HG03103 (cell line): ENCODE measurements at regions not wholly inside any gene's neighbourhood (a gene's known extent, or its start where the extent isn't known, plus 50 kb on each side); places are given as distances from the start of the nearest gene placed in this dataset.
"Not testable (repeated sequence)": the region's sequence is repeated elsewhere in the genome, so short reads cannot be mapped to it uniquely, and the experiment has no call there.

Experiments used
- ATAC-seq: cut with Tn5 transposase; IDR thresholded peaks from one replicate; pipeline ENCODE4 v1.9.1; 2021; ENCODE audit warnings: low read depth; ENCODE audit not compliant: unreplicated experiment

- ATAC-seq, result no peak
Observed at GRCh38 chr21:14058566-14058965, 152.2 kb downstream of the LIPI start.

- ATAC-seq, result not testable (repeated sequence)
Observed at GRCh38 chr21:14057841-14058481, 152.8 kb downstream of the LIPI start.

DNA sequence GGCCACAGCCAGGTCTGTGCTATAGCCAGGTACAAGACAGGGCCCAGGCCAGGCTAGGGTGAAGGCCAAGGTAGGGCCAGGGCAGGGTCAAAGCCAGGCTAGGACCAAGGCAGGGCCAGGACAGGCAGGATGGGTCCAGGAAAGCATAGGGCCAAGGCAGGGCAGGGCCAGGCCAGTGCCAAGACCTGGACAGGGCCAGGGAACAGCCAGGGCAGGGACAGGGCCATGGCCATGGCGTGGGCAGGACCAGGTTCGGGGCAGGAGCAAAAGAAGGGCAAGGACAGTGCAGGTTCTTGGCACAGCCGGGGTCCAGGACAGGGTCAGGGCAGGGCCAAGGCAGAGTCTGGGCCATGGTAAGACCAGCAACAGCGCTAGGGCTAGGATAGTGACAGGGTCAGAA is 153.4 kb downstream of the LIPI start:
- no peak for ATAC-seq

DNA sequence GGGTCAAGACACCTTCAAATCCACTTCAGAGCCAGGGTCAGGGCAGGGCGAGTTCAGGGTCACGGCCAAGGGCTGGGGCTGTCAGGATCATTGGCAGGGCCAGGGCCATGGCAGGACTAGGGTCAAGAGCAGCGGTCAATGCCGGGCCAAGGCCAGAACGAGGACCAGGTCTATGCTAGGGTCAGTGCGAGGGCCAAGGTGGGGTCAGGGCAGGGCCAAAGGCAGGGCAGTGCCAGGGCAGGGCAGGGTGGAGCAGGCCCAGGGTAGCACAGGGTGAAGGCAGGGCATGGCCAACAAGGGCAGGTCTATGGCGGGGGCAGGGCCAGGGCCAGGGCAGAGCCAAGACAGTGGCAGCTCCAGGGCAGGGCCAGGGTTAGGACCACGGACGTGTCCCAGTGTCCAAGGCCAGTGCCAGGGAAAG is 154.0 kb downstream of the LIPI start:
- ATAC-seq, result no peak

- not testable (repeated sequence) for ATAC-seq
Observed at GRCh38 chr21:14055746-14056515, 154.8 kb downstream of the LIPI start.

DNA sequence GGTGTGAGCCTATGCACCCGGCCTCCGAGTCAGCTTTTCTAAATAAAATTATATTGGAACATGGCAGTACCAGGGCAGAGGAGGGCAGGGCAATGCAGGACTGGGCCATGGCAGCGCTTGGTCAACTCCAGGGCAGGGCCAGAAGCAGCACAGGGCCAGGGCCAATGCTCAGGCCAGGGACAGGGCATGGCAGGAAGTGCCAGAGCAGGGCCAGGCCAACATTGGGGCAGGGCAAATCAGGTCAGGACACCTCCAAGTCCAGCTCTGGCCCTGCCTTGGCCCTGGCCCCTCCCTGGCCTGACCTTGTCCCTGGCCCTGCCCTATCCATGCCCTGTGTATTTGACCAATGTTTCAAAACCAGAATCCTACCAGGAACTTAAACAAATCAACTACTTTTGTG is 156.1 kb downstream of the LIPI start:
- ATAC-seq, result no peak

DNA sequence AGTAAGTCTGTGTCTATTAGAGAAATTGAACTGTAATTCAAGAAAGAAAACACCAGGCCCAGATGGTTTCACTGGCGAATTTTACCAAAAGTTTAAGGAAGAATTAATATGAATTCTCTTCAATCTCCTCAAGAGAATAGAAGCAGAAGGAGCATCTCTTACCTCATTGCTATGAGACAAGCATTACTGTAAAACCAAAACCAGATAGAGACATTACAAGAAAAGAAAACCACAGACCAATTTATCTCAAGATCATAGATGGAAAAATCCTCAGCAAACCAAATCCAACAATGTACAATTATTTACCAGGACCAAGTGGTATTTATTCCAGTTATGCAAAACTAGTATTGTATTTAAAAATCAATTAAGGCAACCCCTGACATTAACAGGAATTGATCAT is 160.6 kb downstream of the LIPI start:
- no peak for ATAC-seq

GRCh38 chr21:14046401-14046800 is 164.4 kb downstream of the LIPI start:
- no peak for ATAC-seq

DNA sequence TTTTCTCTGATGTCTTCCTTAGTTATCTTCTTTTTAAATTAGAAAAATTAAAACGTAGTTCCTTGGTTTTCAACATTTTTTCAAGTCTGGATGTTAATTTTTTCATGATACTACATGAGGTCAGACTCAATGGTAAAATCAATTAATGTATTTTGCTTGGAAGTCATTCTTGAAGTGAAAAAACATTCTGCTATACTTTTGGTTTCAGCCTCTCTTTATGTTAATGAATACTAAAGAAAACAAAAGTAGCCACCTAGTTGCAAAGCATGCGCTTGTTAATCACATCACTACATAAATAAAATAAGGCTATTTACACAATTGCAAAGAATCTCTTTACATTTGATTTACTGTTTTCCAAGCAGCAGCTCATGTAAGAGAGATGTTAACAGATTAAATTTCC is 170.4 kb downstream of the LIPI start:
- ATAC-seq, result no peak

- ATAC-seq, result not testable (repeated sequence)
Observed at GRCh38 chr21:14028619-14029018, 182.1 kb downstream of the LIPI start.

DNA sequence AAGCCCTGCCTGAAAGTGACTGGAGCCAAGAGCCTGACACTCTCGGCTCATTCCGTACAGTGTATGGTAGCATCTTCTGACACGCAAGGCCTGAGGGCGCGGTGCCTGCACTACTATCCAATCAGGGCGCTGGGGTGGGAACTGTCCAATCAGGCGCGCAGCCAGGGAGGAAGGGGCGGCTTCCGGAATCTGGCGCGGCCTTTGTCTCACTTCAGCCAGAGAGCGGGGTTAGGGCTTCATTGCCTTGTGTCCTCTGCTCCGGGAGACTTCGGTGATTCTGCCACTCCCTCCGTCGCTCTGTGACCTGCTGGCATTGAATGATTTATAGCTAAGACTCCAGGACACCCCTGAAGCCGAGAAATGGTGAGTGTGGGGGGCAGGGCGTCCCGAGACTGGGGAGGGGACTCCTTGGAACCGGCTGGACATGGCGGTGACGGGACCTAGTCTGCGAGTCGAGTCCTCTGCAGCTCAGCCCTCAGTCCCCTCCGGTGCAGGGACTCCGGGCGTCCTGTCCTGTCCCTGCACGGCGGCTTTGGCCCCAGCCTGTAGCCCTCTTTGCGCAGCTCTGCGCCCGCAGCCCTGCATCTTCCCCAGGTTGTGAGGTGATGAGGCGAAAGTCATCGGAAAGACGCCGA is 183.4 kb downstream of the LIPI start:
- ATAC-seq, result peak; percentile 100

- ATAC-seq, result not testable (repeated sequence)
Observed at GRCh38 chr21:14020108-14020507, 190.6 kb downstream of the LIPI start.

DNA sequence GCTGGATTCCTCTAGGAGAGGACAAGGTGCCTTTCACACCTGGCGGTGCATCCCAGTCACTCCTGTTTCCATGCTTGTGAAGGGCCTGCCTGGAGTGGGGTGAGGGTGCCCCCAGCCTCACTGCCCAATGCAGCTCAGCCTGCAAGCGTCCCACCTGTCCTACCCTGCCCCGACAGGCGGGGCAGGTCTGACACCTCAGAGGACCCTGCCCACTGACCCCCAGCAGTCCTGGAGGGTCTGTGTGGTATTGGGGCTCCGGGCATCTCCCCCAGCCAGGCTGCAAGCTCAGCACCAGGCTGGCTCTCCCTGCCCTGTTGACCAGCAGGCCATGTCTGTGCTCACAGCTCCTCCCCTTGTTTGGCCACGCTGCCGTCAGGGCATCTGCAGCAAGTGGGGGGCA is 194.9 kb downstream of the LIPI start:
- ATAC-seq, result not testable (repeated sequence)

- ATAC-seq, result not testable (repeated sequence)
Observed at GRCh38 chr21:14013623-14014498, 196.9 kb downstream of the LIPI start.

- no peak for ATAC-seq
Observed at GRCh38 chr21:14013056-14013603, 197.6 kb downstream of the LIPI start.

DNA sequence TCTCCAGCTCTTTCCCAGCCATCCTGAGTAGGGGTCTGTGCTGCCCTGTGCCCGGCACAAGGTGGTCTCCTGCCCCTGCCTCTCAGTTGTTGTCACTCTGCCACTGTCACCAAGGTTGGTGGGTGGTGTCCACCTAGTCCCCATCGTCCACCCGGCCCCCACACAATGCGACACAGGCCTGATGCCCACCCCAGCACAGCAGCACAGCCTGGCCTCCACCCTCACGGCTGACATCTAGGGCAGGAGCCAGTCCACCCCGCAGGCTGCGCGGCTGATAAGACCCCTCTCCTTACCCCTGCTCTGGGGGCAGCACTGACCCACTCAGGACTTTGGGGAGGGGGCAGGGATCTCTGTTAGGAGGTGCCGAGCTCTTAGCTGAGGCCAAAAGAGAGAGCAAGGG is 198.3 kb downstream of the LIPI start:
- ATAC-seq, result no peak

DNA sequence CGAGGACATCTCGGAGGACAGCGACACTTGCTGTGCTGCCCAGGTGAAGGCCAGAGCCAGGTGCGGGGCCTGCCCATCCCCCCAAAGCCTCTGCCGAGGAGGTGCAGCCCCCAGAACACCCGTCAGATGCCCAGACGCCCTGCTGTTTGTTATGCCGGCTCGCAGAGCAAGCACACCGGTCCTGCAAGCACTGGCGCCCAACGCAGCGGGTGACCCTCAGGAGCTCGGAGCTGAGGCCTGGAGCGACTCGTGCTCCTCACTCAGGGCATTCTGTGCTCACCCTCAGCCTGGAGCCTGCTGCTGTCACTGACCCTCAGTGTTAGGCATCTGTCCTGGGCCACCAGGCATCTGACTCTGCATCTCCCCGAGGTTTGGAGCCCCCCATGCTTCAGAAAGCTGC is 199.0 kb downstream of the LIPI start:
- not testable (repeated sequence) for ATAC-seq

DNA sequence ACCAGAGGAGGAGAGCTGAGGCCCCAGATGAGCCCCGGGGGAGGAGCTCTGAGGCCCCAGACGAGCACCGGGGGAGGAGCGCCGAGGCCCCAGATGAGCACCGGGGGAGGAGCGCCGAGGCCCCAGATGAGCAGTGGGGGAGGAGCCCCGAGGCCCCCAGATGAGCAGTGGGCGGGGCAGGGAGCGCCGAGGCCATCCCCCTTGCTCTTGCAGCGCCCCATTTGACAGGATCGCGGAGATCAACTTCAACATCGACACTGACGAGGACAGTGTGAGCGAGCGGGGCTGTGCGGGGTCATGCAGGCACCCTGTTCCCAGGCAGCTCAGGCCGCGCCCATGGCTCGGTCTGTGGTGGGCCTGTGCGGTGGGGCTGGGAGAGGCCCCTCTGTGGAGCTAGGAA is 199.6 kb downstream of the LIPI start:
- ATAC-seq, result not testable (repeated sequence)

DNA sequence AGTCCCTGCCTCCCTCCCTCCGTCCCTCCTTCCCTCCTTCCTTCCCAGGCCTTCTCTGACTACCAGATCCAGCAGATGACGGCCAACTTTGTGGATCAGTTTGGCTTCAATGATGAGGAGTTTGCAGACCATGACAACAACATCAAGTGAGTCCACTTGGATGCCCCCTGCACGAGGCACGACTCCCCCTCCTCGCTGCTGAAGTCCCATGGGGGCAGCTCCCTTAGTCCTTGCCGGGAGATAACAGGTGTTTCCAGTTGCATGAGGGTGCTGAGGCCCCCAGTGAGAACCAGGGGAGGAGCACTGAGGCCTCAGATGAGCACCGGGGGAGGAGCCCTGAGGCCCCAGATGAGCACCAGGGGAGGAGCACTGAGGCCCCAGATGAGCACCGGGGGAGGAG is 200.0 kb downstream of the LIPI start:
- ATAC-seq, result no peak

GRCh38 chr21:14009990-14010389 is 200.8 kb downstream of the LIPI start:
- not testable (repeated sequence) for ATAC-seq
